Effector CD8-positive, alpha-beta T cell (primary cell): ENCODE measurements at regions not wholly inside any gene's neighbourhood (a gene's known extent, or its start where the extent isn't known, plus 50 kb on each side); places are given as distances from the start of the nearest gene placed in this dataset.

ENCODE experiments used
- DNase-seq: peaks from one replicate; lab custom pipeline; 2025; lab: John Stamatoyannopoulos, UW

- DNase-seq, result no peak
Observed at GRCh38 chr13:74000876-74001275, 133.3 kb downstream of the KLF12 start.

- DNase-seq, result no peak
Observed at GRCh38 chr13:73998631-73999030, 135.6 kb downstream of the KLF12 start.

GRCh38 chr13:73997964-73998363 lies 136.2 kb downstream of the KLF12 start:
- no peak for DNase-seq

- DNase-seq, result no peak
Observed at GRCh38 chr13:73996569-73996968, 137.6 kb downstream of the KLF12 start.

GRCh38 chr13:73995736-73996135 lies 138.5 kb downstream of the KLF12 start:
- DNase-seq, result no peak

- DNase-seq, result no peak
Observed at GRCh38 chr13:73993661-73994060, 140.5 kb downstream of the KLF12 start.

GRCh38 chr13:73991884-73992283 lies 142.3 kb downstream of the KLF12 start:
- DNase-seq, result no peak

GRCh38 chr13:73991384-73991783 lies 142.8 kb downstream of the KLF12 start:
- no peak for DNase-seq

- DNase-seq, result no peak
Observed at GRCh38 chr13:73989244-73989843, 144.9 kb downstream of the KLF12 start.

GRCh38 chr13:73988461-73988860 lies 145.7 kb downstream of the KLF12 start:
- no peak for DNase-seq

- DNase-seq, result no peak
Observed at GRCh38 chr13:73987618-73988017, 146.6 kb downstream of the KLF12 start.

- DNase-seq, result no peak
Observed at GRCh38 chr13:73985783-73986182, 148.4 kb downstream of the KLF12 start.

- peak; percentile 64 for DNase-seq
Observed at GRCh38 chr13:73984949-73985691, 149.1 kb downstream of the KLF12 start.

GRCh38 chr13:73984201-73984600 lies 150.0 kb downstream of the KLF12 start:
- no peak for DNase-seq

GRCh38 chr13:73983109-73983508 lies 151.1 kb downstream of the KLF12 start:
- no peak for DNase-seq

- no peak for DNase-seq
Observed at GRCh38 chr13:73981595-73981994, 152.6 kb downstream of the KLF12 start.

- DNase-seq, result no peak
Observed at GRCh38 chr13:73975767-73976166, 158.4 kb downstream of the KLF12 start.

GRCh38 chr13:73974051-73974450 lies 160.2 kb downstream of the KLF12 start:
- no peak for DNase-seq

- no peak for DNase-seq
Observed at GRCh38 chr13:73973156-73973555, 161.0 kb downstream of the KLF12 start.

- no peak for DNase-seq
Observed at GRCh38 chr13:73972545-73972944, 161.7 kb downstream of the KLF12 start.

GRCh38 chr13:73971481-73971880 lies 162.7 kb downstream of the KLF12 start:
- DNase-seq, result no peak

- no peak for DNase-seq
Observed at GRCh38 chr13:73970421-73971055, 163.7 kb downstream of the KLF12 start.
